GM21381 (cell line): ENCODE measurements at regions not wholly inside any gene's neighbourhood (a gene's known extent, or its start where the extent isn't known, plus 50 kb on each side); places are given as distances from the start of the nearest gene placed in this dataset.
"Not testable (repeated sequence)": the region's sequence is repeated elsewhere in the genome, so short reads cannot be mapped to it uniquely, and the experiment has no call there.

Experiments used
- ATAC-seq: cut with Tn5 transposase; IDR thresholded peaks from one replicate; pipeline ENCODE4 v1.9.1; 2021; ENCODE audit warnings: mild to moderate bottlenecking, moderate library complexity; ENCODE audit not compliant: unreplicated experiment

- ATAC-seq: no peak
Measured at GRCh38 chr3:67064105-67064504, 66.0 kb downstream of the KBTBD8 start.

- ATAC-seq: peak; percentile 84
Measured at GRCh38 chr3:67067251-67067650, 69.1 kb downstream of the KBTBD8 start.

DNA sequence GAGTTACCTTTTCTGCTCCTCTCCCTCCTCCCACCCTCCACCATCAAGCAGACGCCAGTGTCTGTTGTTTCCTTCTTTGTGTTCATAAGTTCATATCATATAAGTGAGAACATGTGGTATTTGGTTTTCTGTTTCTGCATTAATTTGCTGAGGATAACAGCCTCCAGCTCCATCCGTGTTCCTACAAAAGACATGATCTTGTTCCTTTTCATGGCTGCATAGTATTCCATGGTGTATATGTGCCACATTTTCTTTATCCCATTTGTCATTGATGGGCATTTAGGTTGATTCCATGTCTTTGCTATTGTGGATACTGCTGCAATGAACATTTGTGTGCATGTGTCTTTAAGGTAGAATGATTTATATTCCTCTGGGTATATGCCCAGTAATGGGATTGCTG lies 74.5 kb downstream of the KBTBD8 start:
- ATAC-seq: not testable (repeated sequence)

- ATAC-seq: no peak
Measured at GRCh38 chr3:67073812-67074211, 75.7 kb downstream of the KBTBD8 start.

DNA sequence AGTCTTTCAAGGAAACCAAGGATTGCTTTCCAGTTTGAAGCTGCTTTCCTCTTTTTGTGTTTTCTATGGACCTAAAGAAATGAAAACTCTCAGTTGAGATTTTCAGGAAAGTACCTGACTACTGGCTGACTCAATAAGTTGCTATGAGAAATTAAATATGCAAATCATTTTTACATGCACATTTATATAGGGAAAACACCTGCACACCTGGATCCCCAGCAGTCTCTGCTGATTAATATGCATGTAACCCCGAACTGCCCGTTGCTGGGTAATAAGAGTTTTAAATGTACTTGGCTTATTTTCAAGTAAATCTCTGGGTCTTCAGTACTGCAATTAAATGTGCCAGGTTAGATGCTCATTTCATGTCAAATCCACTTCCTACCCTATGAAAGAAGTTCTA lies 77.2 kb downstream of the KBTBD8 start:
- no peak for ATAC-seq

- no peak for ATAC-seq
Measured at GRCh38 chr3:67076607-67077006, 78.5 kb downstream of the KBTBD8 start.

DNA sequence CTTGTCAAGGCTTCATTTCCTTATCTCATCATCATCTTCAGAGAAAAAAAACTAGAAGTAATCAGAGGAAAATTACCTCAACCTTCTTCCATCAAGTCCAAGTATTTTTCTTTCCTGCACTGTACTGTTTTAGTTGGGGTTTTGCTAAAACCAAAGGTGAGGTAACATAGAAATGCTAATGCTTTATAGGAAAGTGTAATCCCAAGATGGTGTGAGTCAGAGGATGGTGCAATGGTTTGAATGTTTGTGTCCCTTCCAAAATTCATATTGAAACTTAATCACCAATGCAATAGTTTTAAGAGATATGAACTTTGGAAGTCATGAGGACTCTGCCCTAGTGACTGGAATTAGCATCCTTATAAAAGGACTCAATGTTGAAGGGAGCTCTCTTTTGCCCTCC lies 79.5 kb downstream of the KBTBD8 start:
- no peak for ATAC-seq

DNA sequence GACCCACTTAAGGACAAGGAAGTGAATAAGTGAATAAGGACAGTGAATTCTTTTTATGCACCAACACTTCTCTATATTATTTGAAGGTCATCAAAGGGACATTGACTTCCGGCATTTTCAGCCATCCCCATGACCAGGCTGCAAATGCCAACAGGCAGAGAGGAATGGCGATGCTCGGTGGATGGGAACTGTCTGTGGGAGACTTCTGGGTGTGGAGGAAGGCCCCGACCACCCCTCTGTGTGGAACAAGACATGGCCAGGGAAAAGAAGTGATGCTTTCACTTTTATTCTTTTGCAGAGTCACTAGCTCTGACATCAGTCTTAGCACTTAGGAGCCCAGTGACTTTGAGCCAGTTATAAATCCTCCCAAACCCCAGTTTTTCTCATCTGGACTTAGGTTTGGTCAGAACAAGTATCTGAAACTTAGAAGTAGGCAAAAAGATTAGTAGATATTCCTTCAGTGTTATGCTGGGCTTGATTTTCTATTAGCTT lies 84.5 kb downstream of the KBTBD8 start:
- no peak for ATAC-seq

GRCh38 chr3:67083277-67083676 lies 85.2 kb downstream of the KBTBD8 start:
- peak; percentile 69 for ATAC-seq

GRCh38 chr3:67087788-67088187 lies 89.7 kb downstream of the KBTBD8 start:
- ATAC-seq: no peak

GRCh38 chr3:67090474-67090873 lies 92.4 kb downstream of the KBTBD8 start:
- ATAC-seq: no peak

- ATAC-seq: no peak
Measured at GRCh38 chr3:67093305-67093704, 95.2 kb downstream of the KBTBD8 start.

DNA sequence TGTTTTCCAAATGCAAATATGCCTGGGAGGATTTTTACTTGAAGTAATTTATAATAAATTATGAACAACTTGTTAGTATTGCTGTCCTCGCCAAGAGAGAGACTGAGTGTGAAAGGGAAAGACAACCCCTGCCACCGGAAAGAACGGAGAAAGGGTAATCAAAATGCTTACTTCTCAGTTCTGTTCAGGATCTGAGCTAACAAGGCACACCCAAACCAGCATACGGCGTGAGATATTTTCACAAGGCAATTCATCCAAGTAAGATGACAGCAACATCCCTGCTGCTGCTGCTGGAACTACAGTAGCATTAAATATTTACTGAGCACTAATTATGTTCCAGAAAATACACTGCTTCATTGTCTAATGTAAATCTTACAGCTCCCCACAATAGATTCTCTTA lies 96.1 kb downstream of the KBTBD8 start:
- ATAC-seq: no peak

- ATAC-seq: no peak
Measured at GRCh38 chr3:67094774-67095173, 96.7 kb downstream of the KBTBD8 start.

DNA sequence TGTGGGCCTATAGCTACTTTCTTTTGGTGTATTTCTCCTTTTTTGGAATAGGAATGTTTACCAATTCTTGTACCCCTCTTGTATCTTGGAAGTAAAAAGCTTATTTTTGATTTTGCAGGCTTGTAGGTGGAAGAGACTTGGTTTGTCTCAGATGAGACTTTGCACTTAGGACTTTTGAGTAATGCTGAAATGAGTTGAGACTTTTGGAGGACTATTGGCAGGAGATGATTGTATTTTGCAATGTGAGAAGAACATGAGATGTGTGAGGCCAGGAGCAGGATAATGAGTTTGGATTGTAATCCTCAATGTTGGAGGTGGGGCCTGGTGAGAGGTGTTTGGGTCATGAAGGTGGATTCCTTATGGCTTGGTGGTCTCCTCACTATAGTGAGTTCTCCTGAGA lies 106.3 kb downstream of the KBTBD8 start:
- no peak for ATAC-seq

DNA sequence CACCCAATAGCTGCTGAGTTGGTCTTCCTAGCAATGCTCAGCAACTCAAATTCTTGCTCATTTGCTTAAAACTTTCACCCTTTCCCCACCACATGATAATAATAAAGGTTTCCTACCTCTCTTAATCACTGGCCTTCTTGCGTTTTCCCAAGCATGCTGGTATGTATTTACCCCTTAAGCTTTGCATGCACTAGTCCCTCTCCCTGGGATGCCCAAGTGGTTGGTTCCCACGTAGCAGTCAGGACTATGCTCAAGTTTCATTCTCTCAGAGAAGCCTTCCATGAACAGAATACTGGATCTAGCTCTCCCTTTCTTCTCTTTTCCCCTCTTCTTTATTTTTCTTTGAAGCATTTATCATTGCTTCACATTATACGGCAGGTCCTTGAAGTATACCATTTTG lies 108.8 kb downstream of the KBTBD8 start:
- ATAC-seq: no peak

DNA sequence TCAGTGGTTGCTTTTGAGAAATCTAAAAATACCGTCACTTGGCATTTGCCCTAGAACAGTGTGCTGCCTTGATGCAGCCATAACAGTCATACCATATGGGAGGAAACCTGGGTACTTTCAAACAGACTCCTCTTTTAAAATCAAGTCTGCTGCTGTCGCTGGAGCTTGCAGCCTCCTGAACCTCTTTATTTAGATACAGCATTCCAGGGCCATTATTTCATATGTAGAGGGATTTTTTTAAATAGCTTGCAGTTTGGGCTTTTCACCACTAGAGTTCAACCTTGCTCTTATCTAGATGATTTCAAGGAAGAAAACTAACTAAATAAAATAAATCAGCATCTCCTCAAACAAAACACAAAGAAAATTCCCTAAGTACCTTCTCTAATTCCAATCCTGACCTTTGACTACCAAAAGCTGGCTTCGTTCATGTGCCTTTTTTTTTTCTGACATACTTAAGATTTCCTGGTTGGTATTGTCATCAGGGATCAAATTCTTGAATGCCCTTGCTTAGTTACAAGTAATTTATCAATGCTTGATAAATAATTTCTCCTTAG lies 111.6 kb downstream of the KBTBD8 start:
- ATAC-seq: no peak

DNA sequence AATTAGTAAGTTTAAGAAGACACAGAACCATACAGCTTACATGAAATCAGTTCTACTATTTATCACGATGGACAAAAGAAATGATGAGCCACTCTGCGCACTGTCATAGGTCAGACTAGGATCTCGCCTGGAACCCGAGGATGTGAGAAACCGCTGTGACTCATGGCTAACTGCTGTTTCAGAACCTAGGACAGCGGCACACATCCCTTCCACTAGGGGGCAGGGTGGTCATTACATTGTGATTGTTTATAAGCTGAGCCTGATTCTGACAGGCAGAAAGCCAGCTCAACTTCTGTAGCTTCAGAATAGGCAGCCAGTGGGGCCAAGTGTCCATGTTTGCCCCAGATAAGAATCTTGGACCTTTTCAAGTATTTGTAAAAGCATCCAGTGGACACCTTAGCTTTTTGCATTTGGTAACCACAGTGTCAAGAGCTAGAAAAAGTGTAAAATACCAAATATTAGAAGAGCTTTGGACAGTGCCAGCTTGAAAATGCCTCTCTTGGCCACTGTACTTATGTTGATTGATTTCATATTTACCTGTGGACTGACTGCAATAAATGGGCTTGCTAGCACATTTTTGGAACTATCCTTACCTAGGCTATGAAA lies 115.8 kb downstream of the KBTBD8 start:
- ATAC-seq: peak; percentile 98

GRCh38 chr3:67118122-67118521 lies 120.0 kb downstream of the KBTBD8 start:
- no peak for ATAC-seq

GRCh38 chr3:67118635-67119034 lies 120.5 kb downstream of the KBTBD8 start:
- no peak for ATAC-seq

DNA sequence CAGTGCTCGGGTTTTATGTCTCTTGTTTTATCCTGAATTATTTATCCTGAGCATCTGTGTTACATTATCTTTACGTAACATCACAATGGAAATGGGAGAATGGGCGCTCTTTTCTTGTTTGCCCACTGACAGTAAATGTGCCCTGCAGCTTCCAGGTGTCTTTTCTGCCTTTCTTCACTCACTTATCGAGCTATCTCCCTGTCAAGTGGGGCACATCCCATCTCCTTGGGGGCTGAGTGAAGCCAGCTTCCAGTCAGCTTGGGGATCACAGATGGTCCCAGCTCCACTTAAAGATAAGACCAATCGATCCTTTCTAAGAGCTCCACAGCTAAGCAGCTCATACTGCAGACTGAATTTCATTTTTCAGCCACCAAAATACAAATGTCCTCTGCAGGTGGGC lies 125.8 kb downstream of the KBTBD8 start:
- ATAC-seq: no peak

- no peak for ATAC-seq
Measured at GRCh38 chr3:67127254-67127653, 129.1 kb downstream of the KBTBD8 start.

- ATAC-seq: no peak
Measured at GRCh38 chr3:67142432-67142831, 144.3 kb downstream of the KBTBD8 start.
